ENCODE measurements at regions not wholly inside any gene's neighbourhood (a gene's known extent, or its start where the extent isn't known, plus 50 kb on each side); places are given as distances from the start of the nearest gene placed in this dataset.

GRCh38 chr1:73511038-73511437, 686.9 kb downstream of the LRRIQ3 start:
- H3K36me3 Mint-ChIP-seq (ENCODE audit: low read depth), result no peaks in the 10 kb centered on the region
- no peak overlapping the region for H3K27ac ChIP-seq (ENCODE audit: low read depth)
- H3K36me3 ChIP-seq (ENCODE audit: insufficient read depth), result no peaks in the 10 kb centered on the region
- DNase-seq (ENCODE audit: low spot score) (peak; percentile 30), ATAC-seq (no peak)
- no peaks in the 10 kb centered on the region for H3K9me2 ChIP-seq (ENCODE audit: insufficient read depth)
- no peaks in the 10 kb centered on the region for H3K27me3 ChIP-seq (ENCODE audit: insufficient read depth)
- no peaks in the 10 kb centered on the region for H4K20me1 ChIP-seq (replicated peaks; ENCODE audit: insufficient read depth)
- H3K4me2 ChIP-seq, result no peak overlapping the region
- H3K4me3 ChIP-seq, result no peak overlapping the region
- no peak overlapping the region for H3K4me3 Mint-ChIP-seq
- H2AFZ ChIP-seq, result no peak overlapping the region
- no peaks in the 10 kb centered on the region for H3K4me1 ChIP-seq (ENCODE audit: insufficient read depth)
- no peaks in the 10 kb centered on the region for H3K9me3 Mint-ChIP-seq
- H3F3A ChIP-seq (replicated peaks; ENCODE audit: low read depth), result no peaks in the 10 kb centered on the region
- H3K79me2 ChIP-seq (replicated peaks; ENCODE audit: insufficient read depth), result no peaks in the 10 kb centered on the region
- H3K27ac Mint-ChIP-seq, result no peak overlapping the region
- H3K4me1 Mint-ChIP-seq, result no peaks in the 10 kb centered on the region
- TF ChIP-seq CTCF (conservative IDR thresholded peaks at IDR 0.05; ENCODE audit: low read depth in 2 of 2), result no peak
- TF ChIP-seq EZH2 (IDR thresholded peaks at IDR 0.05; ENCODE audit: low read depth, unreplicated experiment), result no peak
- TF ChIP-seq EZH2phosphoT487 (IDR thresholded peaks at IDR 0.05; ENCODE audit: unreplicated experiment), result no peak
- no peak for TF ChIP-seq POLR2AphosphoS5 (IDR thresholded peaks at IDR 0.05; ENCODE audit: low read depth)
- TF ChIP-seq ZNF331 (CRISPR knock-in tag; IDR thresholded peaks at IDR 0.05; ENCODE audit: low read depth), result no peak
- TF ChIP-seq NANOG (IDR thresholded peaks at IDR 0.05; ENCODE audit: borderline replicate concordance), result no peak
- TF ChIP-seq JUNB (IDR thresholded peaks at IDR 0.05; ENCODE audit: unreplicated experiment), result no peak
- TF ChIP-seq REST (IDR thresholded peaks at IDR 0.05; ENCODE audit: unreplicated experiment), result no peak
- TF ChIP-seq ZNF462 (CRISPR knock-in tag; IDR thresholded peaks at IDR 0.05), result no peak
- TF ChIP-seq ZNF114 (CRISPR knock-in tag; IDR thresholded peaks at IDR 0.05), result no peak
- TF ChIP-seq ETS1 (IDR thresholded peaks at IDR 0.05), result no peak
- no peak for TF ChIP-seq CREB1 (CRISPR knock-in tag; IDR thresholded peaks at IDR 0.05; ENCODE audit: low read depth)
- peaks cover 1% of the 10 kb centered on the region for H3K27me3 Mint-ChIP-seq (ENCODE audit: insufficient read depth, low read depth, poor library complexity)

Data from GM23338 (cell line).